ENCODE measurements at regions not wholly inside any gene's neighbourhood (a gene's known extent, or its start where the extent isn't known, plus 50 kb on each side); places are given as distances from the start of the nearest gene placed in this dataset.
"Not testable (repeated sequence)": the region's sequence is repeated elsewhere in the genome, so short reads cannot be mapped to it uniquely, and the experiment has no call there.

GRCh38 chr7:124100190-124100589 is 67.3 kb upstream of the TMEM229A start (continued):
- no peak for TF ChIP-seq ZNF462 (CRISPR knock-in tag; IDR thresholded peaks at IDR 0.05)

- not testable (repeated sequence) for H3K4me1 ChIP-seq (ENCODE audit: insufficient read depth); H3F3A ChIP-seq (replicated peaks; ENCODE audit: low read depth); H4K20me1 ChIP-seq (replicated peaks; ENCODE audit: insufficient read depth); H3K4me1 Mint-ChIP-seq; H3K4me2 ChIP-seq; DNase-seq (ENCODE audit: low spot score); H3K27ac ChIP-seq (ENCODE audit: low read depth); H3K9me2 ChIP-seq (ENCODE audit: insufficient read depth); H3K27me3 Mint-ChIP-seq (ENCODE audit: insufficient read depth, low read depth, poor library complexity); ATAC-seq; H3K4me3 Mint-ChIP-seq; H3K36me3 ChIP-seq (ENCODE audit: insufficient read depth); H3K4me3 ChIP-seq; H3K27me3 ChIP-seq (ENCODE audit: insufficient read depth); H3K27ac Mint-ChIP-seq; H3K79me2 ChIP-seq (replicated peaks; ENCODE audit: insufficient read depth)
- peaks cover 36% of the 10 kb centered on the region for H3K9me3 Mint-ChIP-seq
- peak overlapping the region; percentile 69; the same call in 1 of the 2 replicates for H2AFZ ChIP-seq
- H3K36me3 Mint-ChIP-seq (ENCODE audit: low read depth): peaks cover 18% of the 10 kb centered on the region
Measured at GRCh38 chr7:124099585-124099984, 66.7 kb upstream of the TMEM229A start.

GRCh38 chr7:124089621-124090020 is 56.8 kb upstream of the TMEM229A start:
- Histone ChIP-seq H3K4me1 (ENCODE audit: insufficient read depth) (no peaks in the 10 kb centered on the region), H3K4me3 (no peak overlapping the region), H3K79me2 (replicated peaks; ENCODE audit: insufficient read depth) (no peaks in the 10 kb centered on the region), H4K20me1 (replicated peaks; ENCODE audit: insufficient read depth) (no peaks in the 10 kb centered on the region), H3K9me2 (ENCODE audit: insufficient read depth) (no peaks in the 10 kb centered on the region), H3F3A (replicated peaks; ENCODE audit: low read depth) (no peaks in the 10 kb centered on the region), H2AFZ (no peak overlapping the region), H3K4me2 (no peak overlapping the region), H3K27me3 (ENCODE audit: insufficient read depth) (no peaks in the 10 kb centered on the region), H3K36me3 (ENCODE audit: insufficient read depth) (no peaks in the 10 kb centered on the region), H3K27ac (ENCODE audit: low read depth) (no peak overlapping the region)
- Mint-ChIP-seq H3K4me1 (no peaks in the 10 kb centered on the region), H3K27ac (no peak overlapping the region), H3K9me3 (no peaks in the 10 kb centered on the region), H3K27me3 (ENCODE audit: insufficient read depth, low read depth, poor library complexity) (no peaks in the 10 kb centered on the region), H3K4me3 (no peak overlapping the region), H3K36me3 (ENCODE audit: low read depth) (no peaks in the 10 kb centered on the region)
- no peak for ATAC-seq
- DNase-seq (ENCODE audit: low spot score): no peak
- TF ChIP-seq ZNF114 (CRISPR knock-in tag; IDR thresholded peaks at IDR 0.05) (no peak), POLR2AphosphoS5 (IDR thresholded peaks at IDR 0.05; ENCODE audit: low read depth) (no peak), EZH2 (IDR thresholded peaks at IDR 0.05; ENCODE audit: low read depth, unreplicated experiment) (no peak), STAT1 (IDR thresholded peaks at IDR 0.05; ENCODE audit: unreplicated experiment) (no peak), ZNF462 (CRISPR knock-in tag; IDR thresholded peaks at IDR 0.05) (no peak), ZNF331 (CRISPR knock-in tag; IDR thresholded peaks at IDR 0.05; ENCODE audit: low read depth) (no peak)

Measured in GM23338 (cell line).